Fibroblast of villous mesenchyme (primary cell): ENCODE measurements at regions not wholly inside any gene's neighbourhood (a gene's known extent, or its start where the extent isn't known, plus 50 kb on each side); places are given as distances from the start of the nearest gene placed in this dataset.

Experiments used
- DNase-seq: peaks from one replicate; pipeline ENCODE4 v3.0.0-alpha.2; 2010; ENCODE audit warnings: low read depth
- H3K4me3 ChIP-seq: 2 replicates; pipeline ENCODE4 v1.5.1; 2011; ENCODE audit warnings: low read depth, mild to moderate bottlenecking, low read length
- CTCF ChIP-seq: IDR thresholded peaks from 2 replicates; pipeline ENCODE4 v1.5.1; 2012; ENCODE audit warnings: low read depth, mild to moderate bottlenecking, low read length; ENCODE audit not compliant: insufficient read depth

GRCh38 chr18:57913686-57914085 lies 110.6 kb upstream of the ATP8B1 start:
- TF ChIP-seq CTCF: no peak
- H3K4me3 ChIP-seq: no peak overlapping the region
- DNase-seq: no peak

DNA sequence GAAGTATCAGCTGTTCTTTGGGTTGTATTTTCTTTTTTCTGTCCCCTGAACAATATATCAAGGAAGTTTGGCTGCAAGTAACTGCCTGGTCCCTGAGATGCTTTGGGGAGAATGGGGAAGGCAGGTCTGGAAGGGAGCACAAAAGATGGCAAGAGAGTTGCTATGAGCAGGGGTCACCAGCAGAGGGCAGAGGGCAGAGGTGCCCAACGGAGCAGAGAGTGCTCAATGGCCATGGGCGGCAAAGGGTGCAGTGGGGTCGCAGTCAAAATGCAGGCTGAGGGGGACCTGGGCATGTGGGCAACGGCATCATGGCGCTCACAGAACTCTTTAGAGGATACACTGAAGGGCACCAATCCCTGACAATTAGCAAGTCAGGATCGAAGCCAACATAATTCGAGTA lies 107.7 kb upstream of the ATP8B1 start:
- no peak overlapping the region for H3K4me3 ChIP-seq
- DNase-seq: no peak
- peak; percentile 53 for TF ChIP-seq CTCF

DNA sequence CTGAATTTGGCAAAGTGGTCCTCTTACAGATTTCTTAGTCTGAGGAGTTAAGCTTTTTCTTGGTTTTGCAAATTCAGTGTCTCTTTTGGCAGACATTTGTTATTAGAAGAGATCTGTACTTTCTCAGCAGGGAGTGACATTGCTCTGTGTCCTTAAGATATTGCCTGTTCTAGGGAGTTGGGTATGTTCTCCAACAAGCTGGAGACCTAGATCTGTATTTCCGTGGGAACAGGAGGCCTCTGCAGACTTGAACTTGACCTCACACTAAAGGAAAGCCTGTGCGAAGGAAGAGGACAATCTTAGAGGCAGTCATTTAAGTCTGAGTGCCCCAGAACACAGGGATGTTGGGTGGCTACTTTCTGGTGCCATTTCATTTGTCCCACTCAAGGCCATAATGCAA lies 107.0 kb upstream of the ATP8B1 start:
- no peak for DNase-seq
- no peak overlapping the region for H3K4me3 ChIP-seq
- TF ChIP-seq CTCF: no peak

- H3K4me3 ChIP-seq: no peak overlapping the region
- no peak for DNase-seq
- no peak for TF ChIP-seq CTCF
These were observed 106.5 kb upstream of the ATP8B1 start for GRCh38 chr18:57909620-57910019.

DNA sequence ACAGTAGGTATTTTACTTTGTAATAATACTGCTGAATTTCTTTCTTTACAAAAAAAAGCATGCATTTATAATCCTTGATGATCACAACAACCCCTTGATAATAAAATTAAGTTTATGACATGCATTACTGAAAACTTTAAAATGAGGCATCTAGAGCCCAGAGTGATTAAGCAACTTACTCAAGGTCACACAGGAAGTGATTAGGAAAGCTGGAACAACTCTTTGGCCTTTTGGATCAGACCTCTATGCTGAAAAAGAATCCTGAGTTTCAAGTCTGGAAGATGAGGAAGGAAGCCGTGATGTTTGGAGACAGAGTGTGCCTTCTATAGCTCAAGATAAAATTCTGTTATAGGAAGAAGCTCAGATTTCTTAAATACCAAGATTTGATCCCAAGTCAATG lies 105.0 kb upstream of the ATP8B1 start:
- no peak for DNase-seq
- no peak for TF ChIP-seq CTCF
- no peak overlapping the region for H3K4me3 ChIP-seq

- no peak for TF ChIP-seq CTCF
- DNase-seq: no peak
- no peak overlapping the region for H3K4me3 ChIP-seq
These were observed 104.4 kb upstream of the ATP8B1 start for GRCh38 chr18:57907550-57907949.

GRCh38 chr18:57906852-57907251 lies 103.7 kb upstream of the ATP8B1 start:
- DNase-seq: no peak

More at GRCh38 chr18:57906852-57907251, 103.7 kb upstream of the ATP8B1 start:
- no peak overlapping the region for H3K4me3 ChIP-seq
- TF ChIP-seq CTCF: peak; percentile 22
